ENCODE measurements at regions not wholly inside any gene's neighbourhood (a gene's known extent, or its start where the extent isn't known, plus 50 kb on each side); places are given as distances from the start of the nearest gene placed in this dataset.

DNA sequence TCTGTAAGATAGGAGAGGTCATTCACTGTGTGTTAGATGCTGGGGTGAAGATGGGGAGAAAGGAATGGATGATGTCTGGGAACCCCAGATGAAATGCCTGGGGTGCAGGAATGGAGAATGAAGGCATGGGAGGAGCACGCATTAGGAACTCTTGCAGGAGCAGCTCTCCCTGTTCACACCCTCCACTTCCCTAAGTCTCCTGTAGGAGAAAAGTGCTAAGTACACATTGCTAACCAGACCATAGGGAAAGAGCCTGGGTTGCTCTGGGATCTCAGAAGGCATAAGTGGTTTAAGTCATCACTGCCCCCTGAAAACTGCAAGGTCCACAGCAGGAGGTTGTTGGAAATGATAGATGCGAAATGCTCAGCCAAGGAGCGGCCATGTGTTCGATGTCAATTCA is 163.1 kb downstream of the SEC61B start:
- ATAC-seq, result no peak
- Histone ChIP-seq H3K36me3 (no peaks in the 10 kb centered on the region), H3K27ac (peak overlapping the region in 1 of 4 donors; percentile 26), H3K4me1 (peaks cover 0 to 7% of the 10 kb centered on the region in 2 donors), H3K4me3 (no peak overlapping the region), H3K27me3 (no peaks in the 10 kb centered on the region), H3K9me3 (no peaks in the 10 kb centered on the region)
- intact Hi-C loops (cut with DNase I; ENCODE audit: low total_unique reads), result loop anchor here (5.0 kb wide), 1 partner anchor 37 kb away; no protein-coding TSS in a partner anchor
- TF ChIP-seq, protein P1, sequence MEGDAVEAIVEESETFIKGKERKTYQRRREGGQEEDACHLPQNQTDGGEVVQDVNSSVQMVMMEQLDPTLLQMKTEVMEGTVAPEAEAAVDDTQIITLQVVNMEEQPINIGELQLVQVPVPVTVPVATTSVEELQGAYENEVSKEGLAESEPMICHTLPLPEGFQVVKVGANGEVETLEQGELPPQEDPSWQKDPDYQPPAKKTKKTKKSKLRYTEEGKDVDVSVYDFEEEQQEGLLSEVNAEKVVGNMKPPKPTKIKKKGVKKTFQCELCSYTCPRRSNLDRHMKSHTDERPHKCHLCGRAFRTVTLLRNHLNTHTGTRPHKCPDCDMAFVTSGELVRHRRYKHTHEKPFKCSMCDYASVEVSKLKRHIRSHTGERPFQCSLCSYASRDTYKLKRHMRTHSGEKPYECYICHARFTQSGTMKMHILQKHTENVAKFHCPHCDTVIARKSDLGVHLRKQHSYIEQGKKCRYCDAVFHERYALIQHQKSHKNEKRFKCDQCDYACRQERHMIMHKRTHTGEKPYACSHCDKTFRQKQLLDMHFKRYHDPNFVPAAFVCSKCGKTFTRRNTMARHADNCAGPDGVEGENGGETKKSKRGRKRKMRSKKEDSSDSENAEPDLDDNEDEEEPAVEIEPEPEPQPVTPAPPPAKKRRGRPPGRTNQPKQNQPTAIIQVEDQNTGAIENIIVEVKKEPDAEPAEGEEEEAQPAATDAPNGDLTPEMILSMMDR (IDR thresholded peaks at IDR 0.05 in 4 of 5, conservative IDR thresholded peaks at IDR 0.05 in 1 of 5), result no peak
- TF ChIP-seq POLR2A (IDR thresholded peaks at IDR 0.05), result no peak
- no peak for DNase-seq
- in situ Hi-C loops (cut with MboI; ENCODE audit: low sequenced_read_pairs in 4 of 4), result no loop called here

DNA sequence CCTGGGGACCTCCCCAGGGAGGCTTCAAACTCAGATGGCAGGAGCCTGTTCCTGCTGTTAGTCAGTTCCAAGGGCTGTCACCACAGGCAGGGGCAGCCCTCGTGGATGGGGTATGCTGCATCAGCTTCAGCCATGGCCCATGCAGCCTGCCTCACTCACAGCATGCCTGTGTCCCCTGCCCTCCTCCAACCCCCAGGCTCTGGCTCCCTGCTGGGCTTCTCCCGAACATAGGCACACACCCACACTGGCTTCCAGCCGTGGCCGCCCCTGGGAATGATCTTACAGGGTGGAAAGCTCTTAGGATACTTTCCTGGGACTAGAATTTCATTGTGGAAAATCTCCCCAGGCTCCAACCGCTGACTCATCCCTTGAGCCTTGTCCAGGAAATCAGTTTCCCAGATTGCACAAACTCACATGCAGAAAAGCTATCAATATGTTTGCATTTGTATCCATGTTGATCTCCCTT is 163.8 kb downstream of the SEC61B start:
- Histone ChIP-seq H3K9me3 (no peaks in the 10 kb centered on the region), H3K27me3 (no peaks in the 10 kb centered on the region), H3K4me1 (peaks cover 0 to 7% of the 10 kb centered on the region in 2 donors), H3K36me3 (no peaks in the 10 kb centered on the region), H3K27ac (peak overlapping the region in 2 of 4 donors; percentile 18 to 26), H3K4me3 (no peak overlapping the region)
- DNase-seq, result no peak
- intact Hi-C loops (cut with DNase I; ENCODE audit: low total_unique reads), result loop anchor here (5.0 kb wide), 1 partner anchor 36 kb away; no protein-coding TSS in a partner anchor
- TF ChIP-seq POLR2A (IDR thresholded peaks at IDR 0.05), result no peak
- TF ChIP-seq, protein P1 (IDR thresholded peaks at IDR 0.05 in 4 of 5, conservative IDR thresholded peaks at IDR 0.05 in 1 of 5), result no peak
- in situ Hi-C loops (cut with MboI; ENCODE audit: low sequenced_read_pairs in 4 of 4), result no loop called here
- ATAC-seq, result peak; percentile 21 to 26

DNA sequence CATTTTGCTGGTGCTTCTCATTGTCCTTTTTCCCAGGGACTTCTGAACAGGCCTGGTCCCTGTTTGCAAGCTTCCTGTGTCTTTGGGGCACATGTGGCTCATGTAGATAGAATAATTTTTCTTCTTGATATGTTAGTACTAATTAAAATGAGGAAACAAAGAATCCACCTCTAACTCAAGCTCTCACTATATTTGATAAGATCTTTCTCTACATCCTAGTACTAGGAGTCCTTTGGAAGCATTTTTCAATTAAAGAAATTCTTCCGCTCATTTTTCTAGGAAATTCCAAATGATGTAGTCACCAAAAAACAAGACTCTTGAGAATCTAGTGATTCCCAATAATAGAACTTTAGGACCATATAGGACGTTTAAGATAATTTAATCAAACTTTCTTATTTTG is 165.3 kb downstream of the SEC61B start:
- in situ Hi-C loops (cut with MboI; ENCODE audit: low sequenced_read_pairs in 4 of 4), result no loop called here
- peaks cover 0 to 7% of the 10 kb centered on the region in 2 donors for H3K4me1 ChIP-seq
- no peak overlapping the region for H3K27ac ChIP-seq
- no peak for ATAC-seq
- DNase-seq, result no peak
- intact Hi-C loops (cut with DNase I; ENCODE audit: low total_unique reads), result loop anchor here (5.0 kb wide), 1 partner anchor 35 kb away; no protein-coding TSS in a partner anchor
- no peaks in the 10 kb centered on the region for H3K9me3 ChIP-seq
- H3K36me3 ChIP-seq, result no peaks in the 10 kb centered on the region
- H3K4me3 ChIP-seq, result no peak overlapping the region
- H3K27me3 ChIP-seq, result no peaks in the 10 kb centered on the region
- TF ChIP-seq, protein P1 (IDR thresholded peaks at IDR 0.05 in 4 of 5, conservative IDR thresholded peaks at IDR 0.05 in 1 of 5), result no peak
- no peak for TF ChIP-seq POLR2A (IDR thresholded peaks at IDR 0.05)

DNA sequence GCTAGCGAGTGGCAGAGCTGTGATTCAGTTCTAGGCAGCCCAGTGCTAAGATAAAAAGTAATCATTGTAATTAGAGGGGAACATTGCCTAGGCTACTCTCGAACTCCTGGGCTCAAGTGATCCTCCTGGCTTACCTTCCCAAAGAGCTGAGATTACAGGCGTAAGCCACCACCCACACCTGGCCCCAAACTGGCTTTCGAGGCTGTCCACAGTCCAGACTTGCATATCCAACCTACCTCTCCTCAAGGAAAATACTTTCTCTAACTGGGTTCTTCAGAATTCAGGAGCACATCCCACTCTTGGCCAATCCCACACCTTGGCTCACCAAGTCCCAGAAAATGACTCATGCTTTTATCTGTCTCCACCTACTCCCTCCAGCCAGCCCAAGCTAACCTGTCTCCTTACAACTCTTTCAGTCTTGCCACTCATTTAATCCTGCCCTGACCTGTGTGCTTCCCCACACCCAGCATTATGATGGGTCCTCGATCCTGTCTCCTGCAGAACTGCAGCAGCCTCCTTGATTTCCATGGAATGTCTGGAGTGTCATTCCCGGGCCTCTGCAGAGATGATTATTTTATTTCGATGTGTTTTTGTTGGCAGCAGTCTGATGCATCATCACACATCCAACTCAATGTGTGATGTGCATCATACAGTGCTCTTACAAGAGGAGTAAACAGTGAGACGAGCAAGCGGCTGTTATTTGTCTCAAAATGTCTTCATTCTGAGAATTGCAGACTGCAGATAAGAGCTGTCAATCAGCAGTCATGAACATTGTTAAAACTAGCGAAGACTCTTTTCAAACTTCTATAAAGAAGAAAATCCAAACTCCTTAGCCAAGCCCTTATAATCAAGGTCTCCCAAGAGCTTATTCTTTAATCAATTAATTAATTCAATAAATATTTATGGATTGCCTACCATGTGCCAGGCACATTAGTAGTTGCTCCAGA is 167.3 kb downstream of the SEC61B start:
- H3K27me3 ChIP-seq, result no peaks in the 10 kb centered on the region
- H3K9me3 ChIP-seq, result no peaks in the 10 kb centered on the region
- no peak overlapping the region for H3K27ac ChIP-seq
- DNase-seq, result no peak
- H3K4me3 ChIP-seq, result no peak overlapping the region
- no peak for ATAC-seq
- H3K4me1 ChIP-seq, result peaks cover 0 to 7% of the 10 kb centered on the region in 2 donors
- intact Hi-C loops (cut with DNase I; ENCODE audit: low total_unique reads), result loop anchor here (5.0 kb wide), 1 partner anchor 33 kb away; no protein-coding TSS in a partner anchor
- in situ Hi-C loops (cut with MboI; ENCODE audit: low sequenced_read_pairs in 4 of 4), result no loop called here
- TF ChIP-seq POLR2A (IDR thresholded peaks at IDR 0.05), result no peak
- TF ChIP-seq, protein P1 (IDR thresholded peaks at IDR 0.05 in 4 of 5, conservative IDR thresholded peaks at IDR 0.05 in 1 of 5), result no peak
- H3K36me3 ChIP-seq, result no peaks in the 10 kb centered on the region
